ENCODE measurements at regions not wholly inside any gene's neighbourhood (a gene's known extent, or its start where the extent isn't known, plus 50 kb on each side); places are given as distances from the start of the nearest gene placed in this dataset.

DNA sequence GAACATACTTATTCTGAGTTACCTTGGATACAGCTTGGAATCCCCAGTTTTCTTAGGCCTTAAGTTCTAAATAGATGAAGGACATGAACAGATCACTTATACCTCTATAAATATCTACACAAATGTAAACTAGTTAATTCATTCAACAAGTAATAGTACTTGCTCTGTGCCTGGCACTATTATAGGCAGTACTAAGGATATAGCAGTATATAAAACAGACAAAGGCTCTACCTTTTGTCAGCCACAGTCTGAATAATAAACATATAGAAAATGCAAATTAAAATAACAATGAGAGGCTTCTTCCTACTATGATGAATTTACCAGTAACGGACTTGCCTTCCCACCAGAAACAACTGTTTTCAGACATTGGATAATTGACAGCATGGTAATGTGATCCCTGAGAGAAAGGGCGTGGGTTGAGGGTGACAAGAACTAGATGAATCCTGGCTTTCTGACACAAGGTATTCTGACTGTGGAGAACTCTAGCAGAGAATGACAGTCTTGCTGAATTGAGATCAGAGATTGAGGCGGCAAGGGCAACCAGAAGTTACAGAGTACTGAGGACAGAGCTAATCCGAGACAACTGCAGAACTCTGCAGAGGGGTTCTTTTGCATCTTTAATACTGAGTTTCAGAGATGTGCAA is 170.5 kb downstream of the TANC2 start:
- no peaks in the 10 kb centered on the region for H3K27me3 ChIP-seq
- TF ChIP-seq POLR2AphosphoS5 (IDR thresholded peaks at IDR 0.05) (no peak), POLR2A (IDR thresholded peaks at IDR 0.05; ENCODE audit: low read depth) (no peak)
- TF ChIP-seq, protein P1, sequence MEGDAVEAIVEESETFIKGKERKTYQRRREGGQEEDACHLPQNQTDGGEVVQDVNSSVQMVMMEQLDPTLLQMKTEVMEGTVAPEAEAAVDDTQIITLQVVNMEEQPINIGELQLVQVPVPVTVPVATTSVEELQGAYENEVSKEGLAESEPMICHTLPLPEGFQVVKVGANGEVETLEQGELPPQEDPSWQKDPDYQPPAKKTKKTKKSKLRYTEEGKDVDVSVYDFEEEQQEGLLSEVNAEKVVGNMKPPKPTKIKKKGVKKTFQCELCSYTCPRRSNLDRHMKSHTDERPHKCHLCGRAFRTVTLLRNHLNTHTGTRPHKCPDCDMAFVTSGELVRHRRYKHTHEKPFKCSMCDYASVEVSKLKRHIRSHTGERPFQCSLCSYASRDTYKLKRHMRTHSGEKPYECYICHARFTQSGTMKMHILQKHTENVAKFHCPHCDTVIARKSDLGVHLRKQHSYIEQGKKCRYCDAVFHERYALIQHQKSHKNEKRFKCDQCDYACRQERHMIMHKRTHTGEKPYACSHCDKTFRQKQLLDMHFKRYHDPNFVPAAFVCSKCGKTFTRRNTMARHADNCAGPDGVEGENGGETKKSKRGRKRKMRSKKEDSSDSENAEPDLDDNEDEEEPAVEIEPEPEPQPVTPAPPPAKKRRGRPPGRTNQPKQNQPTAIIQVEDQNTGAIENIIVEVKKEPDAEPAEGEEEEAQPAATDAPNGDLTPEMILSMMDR (IDR thresholded peaks at IDR 0.05), result no peak
- DNase-seq (ENCODE audit: extremely low spot score), result no peak
- no peaks in the 10 kb centered on the region for H3K36me3 ChIP-seq
- H3K27ac ChIP-seq (replicated peaks in 1 of 4), result no peak overlapping the region
- no peak overlapping the region for H3K4me3 ChIP-seq
- intact Hi-C loops (cut with DNase I), result no loop called here
- 89% methylated on average over 4 of the region's 4 CpGs for WGBS
- peaks cover 0 to 9% (median 8%) of the 10 kb centered on the region in 4 donors for H3K4me1 ChIP-seq
- H3K9me3 ChIP-seq, result no peaks in the 10 kb centered on the region

DNA sequence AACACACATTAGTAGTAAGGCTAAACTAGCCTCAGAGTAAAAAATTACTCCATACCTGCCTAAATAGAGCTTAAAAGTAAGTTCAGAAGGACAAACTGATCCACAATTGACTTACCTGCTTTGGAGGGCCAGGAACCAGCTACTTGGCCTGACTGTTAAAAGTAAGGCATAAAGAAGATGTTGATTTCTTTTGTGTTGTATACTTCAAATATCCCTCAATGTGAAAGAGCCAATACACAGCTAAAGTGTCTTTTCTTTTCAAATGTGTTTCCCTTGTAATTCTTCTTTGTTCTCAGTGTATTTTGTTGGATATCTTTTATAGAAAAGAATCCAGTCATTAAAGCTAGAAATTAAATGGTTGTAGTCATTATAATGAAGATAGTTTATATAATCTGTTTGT is 171.1 kb downstream of the TANC2 start:
- intact Hi-C loops (cut with DNase I), result no loop called here
- TF ChIP-seq POLR2AphosphoS5 (IDR thresholded peaks at IDR 0.05), result no peak
- no peak for TF ChIP-seq EP300 (IDR thresholded peaks at IDR 0.05)
- TF ChIP-seq, protein P1 (IDR thresholded peaks at IDR 0.05), result no peak
- TF ChIP-seq POLR2A (IDR thresholded peaks at IDR 0.05; ENCODE audit: low read depth), result no peak
- DNase-seq (ENCODE audit: extremely low spot score), result no peak
- peaks cover 0 to 6% (median 3%) of the 10 kb centered on the region in 4 donors for H3K4me1 ChIP-seq
- no peaks in the 10 kb centered on the region for H3K9me3 ChIP-seq
- no peak overlapping the region for H3K27ac ChIP-seq (replicated peaks in 1 of 4)
- H3K4me3 ChIP-seq, result no peak overlapping the region
- H3K36me3 ChIP-seq, result no peaks in the 10 kb centered on the region
- no peaks in the 10 kb centered on the region for H3K27me3 ChIP-seq

DNA sequence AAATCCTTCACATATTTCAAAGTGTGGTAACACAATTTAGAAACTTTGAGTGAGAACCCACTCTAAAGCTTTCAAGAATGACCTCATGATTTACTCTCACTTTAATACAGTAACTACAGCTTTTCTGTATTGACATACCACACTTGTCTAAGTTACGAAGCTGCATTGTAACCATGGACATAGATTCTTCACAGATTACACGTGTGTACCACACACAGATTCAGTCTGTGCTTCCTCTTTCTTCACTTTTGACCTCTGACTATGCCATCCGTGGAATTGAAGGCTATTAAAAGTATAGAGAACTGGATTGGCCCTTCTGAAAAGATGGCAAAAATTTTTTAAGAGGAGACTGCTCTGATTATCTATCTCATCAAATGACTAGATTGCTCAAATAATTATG is 172.7 kb downstream of the TANC2 start:
- TF ChIP-seq POLR2AphosphoS5 (IDR thresholded peaks at IDR 0.05), result no peak
- no peak for DNase-seq (ENCODE audit: extremely low spot score)
- H3K27ac ChIP-seq (replicated peaks in 1 of 4), result no peak overlapping the region
- H3K4me1 ChIP-seq, result peaks cover 0 to 3% (median 0%) of the 10 kb centered on the region in 4 donors
- no peak overlapping the region for H3K4me3 ChIP-seq
- 59% methylated on average over 3 of the region's 3 CpGs for WGBS
- no peaks in the 10 kb centered on the region for H3K27me3 ChIP-seq
- no peaks in the 10 kb centered on the region for H3K9me3 ChIP-seq
- no peaks in the 10 kb centered on the region for H3K36me3 ChIP-seq
- intact Hi-C loops (cut with DNase I), result no loop called here

DNA sequence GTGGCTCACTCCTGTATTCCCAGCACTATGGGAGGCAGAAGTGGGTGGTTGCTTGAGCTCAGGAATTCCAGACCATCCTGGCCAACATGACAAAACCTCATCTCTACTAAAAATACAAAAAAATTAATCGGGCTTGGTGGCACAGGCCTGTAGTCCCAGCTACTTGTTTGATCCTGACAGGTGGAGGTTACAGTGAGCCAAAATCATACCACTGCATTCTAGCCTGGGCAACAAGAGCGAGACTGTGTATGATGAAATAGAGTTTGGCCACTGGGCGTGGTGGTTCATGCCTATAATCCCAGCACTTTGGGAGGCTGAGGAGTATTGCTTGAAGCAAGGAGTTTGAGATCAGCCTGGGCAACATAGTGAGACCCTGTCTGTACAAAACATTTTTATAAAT is 173.3 kb downstream of the TANC2 start:
- no peaks in the 10 kb centered on the region for H3K9me3 ChIP-seq
- no peak overlapping the region for H3K4me3 ChIP-seq
- DNase-seq (ENCODE audit: extremely low spot score), result no peak
- intact Hi-C loops (cut with DNase I), result no loop called here
- H3K4me1 ChIP-seq, result peaks cover 0 to 3% (median 0%) of the 10 kb centered on the region in 4 donors
- no peak overlapping the region for H3K27ac ChIP-seq (replicated peaks in 1 of 4)
- WGBS, result 97% methylated on average over 3 of the region's 3 CpGs
- no peaks in the 10 kb centered on the region for H3K36me3 ChIP-seq
- no peaks in the 10 kb centered on the region for H3K27me3 ChIP-seq
- TF ChIP-seq, protein P1 (IDR thresholded peaks at IDR 0.05), result no peak
- no peak for TF ChIP-seq POLR2AphosphoS5 (IDR thresholded peaks at IDR 0.05)
- TF ChIP-seq POLR2A (IDR thresholded peaks at IDR 0.05; ENCODE audit: low read depth), result no peak
- no peak for TF ChIP-seq EP300 (IDR thresholded peaks at IDR 0.05)

DNA sequence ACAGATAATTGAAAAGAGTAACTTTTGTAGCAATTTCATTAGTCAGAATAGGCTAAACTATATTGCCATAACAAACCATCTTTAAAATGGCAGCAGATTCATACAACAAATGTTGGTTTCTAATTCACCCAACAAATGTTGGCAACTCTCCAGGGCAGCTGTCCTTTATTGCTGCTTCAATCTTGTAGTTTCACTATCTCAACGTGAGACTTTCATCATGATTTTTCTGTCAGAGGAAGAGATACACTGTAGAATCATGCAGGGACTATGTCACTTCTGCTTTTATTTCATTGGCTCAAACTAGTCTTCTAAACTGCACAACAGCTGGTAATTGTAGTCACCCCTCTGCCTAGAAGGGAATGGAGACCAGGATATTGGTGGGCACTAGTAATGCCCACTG is 174.2 kb downstream of the TANC2 start:
- 29% methylated on average over 1 of the region's 1 CpG for WGBS
- TF ChIP-seq, protein P1 (IDR thresholded peaks at IDR 0.05), result no peak
- no peak for TF ChIP-seq POLR2AphosphoS5 (IDR thresholded peaks at IDR 0.05)
- no peak for TF ChIP-seq EP300 (IDR thresholded peaks at IDR 0.05)
- no peak for TF ChIP-seq POLR2A (IDR thresholded peaks at IDR 0.05; ENCODE audit: low read depth)
- Histone ChIP-seq H3K36me3 (no peaks in the 10 kb centered on the region), H3K27ac (replicated peaks in 1 of 4) (no peak overlapping the region), H3K4me3 (no peak overlapping the region), H3K9me3 (no peaks in the 10 kb centered on the region), H3K27me3 (no peaks in the 10 kb centered on the region), H3K4me1 (peaks cover 0 to 3% (median 0%) of the 10 kb centered on the region in 4 donors)
- intact Hi-C loops (cut with DNase I), result no loop called here
- no peak for DNase-seq (ENCODE audit: extremely low spot score)
